Epithelial cell of proximal tubule (primary cell): ENCODE measurements at regions not wholly inside any gene's neighbourhood (a gene's known extent, or its start where the extent isn't known, plus 50 kb on each side); places are given as distances from the start of the nearest gene placed in this dataset.

Experiments
- DNase-seq: peaks from one replicate; pipeline ENCODE4 v3.0.0-alpha.2; 2011; ENCODE audit warnings: low read depth
- H3K4me3 ChIP-seq: 2 replicates; pipeline ENCODE4 v1.5.1; 2011; ENCODE audit warnings: low read depth, mild to moderate bottlenecking, low read length
- CTCF ChIP-seq: conservative IDR thresholded peaks from 2 replicates; pipeline ENCODE4 v1.5.1; 2012; ENCODE audit warnings: low read depth, mild to moderate bottlenecking, low read length

DNA sequence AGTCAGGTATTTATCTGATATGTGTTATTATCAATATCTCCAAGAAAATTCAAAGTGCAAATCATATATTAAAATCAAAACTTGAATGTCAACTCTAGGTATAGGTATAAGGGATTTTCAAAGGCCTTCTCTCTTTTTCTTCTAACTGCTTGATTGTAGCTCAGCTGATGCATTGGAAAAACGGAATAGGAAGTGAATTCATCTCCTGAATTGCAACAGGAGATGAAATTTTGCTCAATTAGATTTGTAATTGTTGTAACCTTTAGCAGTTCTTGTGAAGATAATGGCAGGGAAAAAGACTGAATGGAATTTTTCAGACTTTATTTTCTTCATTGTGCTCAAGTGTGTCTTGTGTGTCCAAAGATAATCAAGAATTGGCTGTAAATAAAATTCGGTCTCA, 190.2 kb upstream of the KCNJ16 start:
- no peak for DNase-seq
- H3K4me3 ChIP-seq = no peak overlapping the region
- TF ChIP-seq CTCF = no peak

GRCh38 chr17:69898601-69899000, 176.4 kb upstream of the KCNJ16 start:
- H3K4me3 ChIP-seq = no peak overlapping the region
- no peak for DNase-seq
- no peak for TF ChIP-seq CTCF

DNA sequence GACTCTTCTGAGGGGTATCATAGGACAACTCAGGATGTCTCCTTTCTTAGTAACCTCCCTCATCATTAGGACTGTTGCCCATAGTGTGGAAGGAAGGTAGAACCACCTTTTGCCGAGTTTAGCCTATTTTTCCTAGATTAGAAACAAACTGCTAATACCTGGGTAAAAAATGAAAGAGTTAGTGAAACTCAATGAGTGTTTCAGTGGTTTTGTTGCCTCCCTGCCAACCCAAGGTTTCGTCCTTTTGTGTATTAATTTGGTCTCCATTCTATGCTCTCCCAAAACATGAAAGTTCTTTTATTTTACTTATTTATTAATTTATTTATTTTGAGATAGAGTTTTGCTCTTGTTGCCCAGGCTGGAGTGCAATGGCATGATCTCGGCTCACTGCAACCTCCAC, 174.9 kb upstream of the KCNJ16 start:
- TF ChIP-seq CTCF = no peak
- no peak for DNase-seq

DNA sequence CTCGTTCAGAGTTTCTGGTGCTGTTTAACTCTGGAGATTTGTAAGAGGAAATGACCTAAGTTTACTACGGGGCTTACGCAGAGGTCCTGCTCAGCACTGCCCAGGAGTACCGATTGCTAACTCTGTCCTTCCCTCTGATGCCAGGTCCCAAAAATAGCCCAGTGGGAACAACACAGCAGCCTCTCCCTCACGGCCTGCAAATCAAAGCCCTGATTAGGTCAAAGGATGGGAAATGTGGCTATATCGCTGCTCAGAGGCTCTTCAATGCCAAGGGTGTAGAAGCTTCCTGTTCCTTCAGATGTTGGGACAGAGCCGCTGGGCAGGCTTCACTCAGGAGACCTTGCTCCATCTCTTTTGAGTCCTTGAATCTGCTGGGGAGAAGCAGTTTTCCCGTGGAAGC, 174.2 kb upstream of the KCNJ16 start:
- no peak for TF ChIP-seq CTCF
- no peak overlapping the region for H3K4me3 ChIP-seq
- no peak for DNase-seq

More for the DNA sequence above, 174.9 kb upstream of the KCNJ16 start:
- H3K4me3 ChIP-seq = no peak overlapping the region

DNA sequence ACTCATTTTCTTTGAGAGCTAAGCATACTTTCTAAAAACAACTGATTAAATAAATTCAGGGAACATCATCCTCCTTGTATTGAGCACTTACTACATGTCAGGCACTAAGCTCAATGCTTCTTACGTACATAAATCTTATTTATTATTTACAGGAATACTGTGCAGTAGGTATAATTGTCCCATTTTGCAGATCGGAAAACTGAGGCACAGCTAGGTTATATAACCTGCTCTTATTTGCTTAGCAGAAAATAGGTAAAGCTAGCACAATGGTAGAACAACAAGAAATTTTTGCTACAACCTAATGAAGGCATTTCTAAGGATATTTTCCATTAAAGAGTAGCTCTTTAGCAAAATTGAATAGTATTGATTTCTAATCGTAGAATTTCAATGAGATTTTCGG, 168.7 kb upstream of the KCNJ16 start:
- H3K4me3 ChIP-seq = no peak overlapping the region
- TF ChIP-seq CTCF = no peak
- no peak for DNase-seq

DNA sequence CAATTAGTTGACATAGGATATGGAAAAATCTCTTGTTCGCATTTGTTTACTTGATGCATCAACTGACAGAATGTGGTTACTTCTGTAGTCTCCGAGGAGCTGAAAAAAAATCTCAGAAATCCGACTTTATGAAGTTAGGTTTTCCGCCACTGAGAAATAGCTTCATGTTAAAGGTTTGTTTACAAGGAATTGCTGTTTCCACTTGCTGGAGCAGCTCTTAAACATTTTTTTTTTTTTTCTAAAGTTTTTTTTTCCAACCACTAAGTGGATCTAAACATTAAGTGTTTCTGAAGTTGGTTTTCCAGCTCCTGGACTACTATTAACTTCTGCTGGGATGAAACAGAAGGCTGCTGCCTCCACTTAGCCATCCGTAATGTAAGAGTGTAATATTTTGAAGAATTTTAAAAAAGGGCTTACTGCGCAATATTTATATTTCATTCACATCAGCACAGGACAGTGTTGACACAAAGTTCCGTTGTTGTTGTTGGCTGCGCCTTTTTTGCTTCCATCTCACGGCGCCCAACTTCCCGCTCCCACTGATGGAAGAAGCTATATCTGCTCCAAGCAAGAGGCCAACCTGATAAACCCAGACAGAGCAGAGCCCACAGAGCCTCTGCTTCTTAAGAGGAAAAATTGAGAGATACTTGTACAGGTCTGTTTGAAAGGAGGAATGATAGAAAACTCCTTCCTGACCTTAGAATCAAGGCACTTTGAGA, 167.7 kb upstream of the KCNJ16 start:
- H3K4me3 ChIP-seq = no peak overlapping the region
- no peak for DNase-seq
- TF ChIP-seq CTCF = no peak
